OCI-LY3 (cell line): ENCODE measurements at regions not wholly inside any gene's neighbourhood (a gene's known extent, or its start where the extent isn't known, plus 50 kb on each side); places are given as distances from the start of the nearest gene placed in this dataset.
"Not testable (repeated sequence)": the region's sequence is repeated elsewhere in the genome, so short reads cannot be mapped to it uniquely, and the experiment has no call there.

Experiments
- H2AFZ ChIP-seq: fragments of 200-600, 300-600 bp; shearing (Covaris generic); 2 replicates; pipeline ENCODE4 v1.6.0; 2014; ENCODE audit warnings: antibody characterized with exemption, low read depth, low read length
- H3K27ac ChIP-seq: fragments of 200-600, 300-600 bp; sonication (generic); 2 replicates; pipeline ENCODE4 v1.5.1; 2014; ENCODE audit warnings: mild to moderate bottlenecking, low read length, moderate library complexity, mixed read lengths
- H3K27me3 ChIP-seq: fragments of 200-600, 300-600 bp; sonication (generic); 2 replicates; pipeline ENCODE4 v1.6.1; 2014; ENCODE audit warnings: low read depth, low read length, mixed read lengths
- H3K36me3 ChIP-seq: fragments of 200-600, 300-600 bp; sonication (generic); replicated peaks from 2 replicates; pipeline ENCODE3; 2014; ENCODE audit warnings: low read depth, low read length, mixed read lengths
- H3K4me1 ChIP-seq: fragments of 300-600, 200-600 bp; sonication (generic); 2 replicates; pipeline ENCODE4 v1.6.1; 2014; ENCODE audit warnings: low read length, mixed read lengths
- H3K4me2 ChIP-seq: fragments of 200-600, 300-600 bp; sonication (generic); 2 replicates; pipeline ENCODE4 v1.6.1; 2014; ENCODE audit warnings: low read length, mixed read lengths
- H3K4me3 ChIP-seq: fragments of 300-600, 200-600 bp; sonication (generic); 2 replicates; pipeline ENCODE4 v1.5.1; 2014; ENCODE audit warnings: antibody characterized with exemption, mild to moderate bottlenecking, low read length, moderate library complexity
- H3K79me2 ChIP-seq: fragments of 300-600, 200-600 bp; shearing (Covaris generic); 2 replicates; pipeline ENCODE4 v1.6.1; 2014; ENCODE audit warnings: mild to moderate bottlenecking, low read length, mixed read lengths
- H3K9ac ChIP-seq: fragments of 300-600, 200-600 bp; shearing (Covaris generic); 2 replicates; pipeline ENCODE4 v1.6.0; 2014; ENCODE audit warnings: mild to moderate bottlenecking, low read length, moderate library complexity
- H3K9me3 ChIP-seq: fragments of 200-600, 300-600 bp; shearing (Covaris generic); 2 replicates; pipeline ENCODE4 v1.6.1; 2014; ENCODE audit warnings: low read length, mixed read lengths; ENCODE audit not compliant: insufficient read depth
- H4K20me1 ChIP-seq: fragments of 200-600, 300-600 bp; sonication (generic); 2 replicates; pipeline ENCODE4 v1.6.1; 2016; ENCODE audit warnings: low read length, mixed read lengths; ENCODE audit not compliant: insufficient read depth
- EZH2phosphoT487 ChIP-seq: fragments of 200-600 bp; shearing (Covaris generic); IDR thresholded peaks from 2 replicates; pipeline ENCODE4 v1.6.1; 2018; ENCODE audit warnings: antibody characterized with exemption, mixed run types, low read depth
- TF ChIP-seq, protein P1 (sequence below): fragments of 200-600, 300-600 bp; sonication (generic); IDR thresholded peaks from 2 replicates; pipeline ENCODE4 v1.5.1; 2014; ENCODE audit warnings: antibody characterized with exemption, low read length, low read depth

DNA sequence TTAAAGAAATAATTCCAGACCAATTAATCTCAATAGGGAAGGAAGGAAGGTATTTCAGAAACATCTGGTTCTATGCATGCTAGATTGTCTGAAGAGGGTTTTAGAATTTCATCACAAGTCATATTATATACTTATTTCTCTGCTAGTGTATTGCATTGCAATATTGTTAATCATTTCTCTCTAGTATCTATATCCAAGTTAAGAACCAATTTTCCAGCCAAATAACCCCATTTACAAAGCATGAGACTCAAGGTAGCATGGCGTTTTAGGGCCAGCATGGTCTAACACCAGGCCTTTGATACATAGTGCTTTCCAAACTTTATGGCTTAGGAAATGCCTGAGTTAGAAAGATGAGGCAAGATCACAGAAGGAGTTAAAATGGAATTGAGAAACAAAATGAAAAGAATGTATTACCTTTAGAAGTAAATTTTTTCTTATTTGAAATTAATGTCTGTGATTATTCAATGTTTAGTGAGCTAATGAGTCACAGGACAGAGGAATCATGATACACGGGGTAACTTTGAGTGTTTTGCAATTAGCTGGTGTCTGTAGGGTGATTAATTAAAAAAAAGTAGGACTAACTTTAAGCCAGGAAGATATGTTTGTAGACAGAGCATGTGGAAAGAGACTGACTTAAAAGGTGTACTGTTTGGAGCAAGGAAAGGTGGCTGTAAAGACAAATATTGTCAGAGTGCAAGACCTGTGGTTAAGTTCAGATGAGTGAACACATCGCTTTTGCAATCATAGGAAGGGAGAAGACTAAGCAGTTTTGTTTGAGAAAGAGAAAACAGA lies 1006.2 kb upstream of the CITED2 start:
- Histone ChIP-seq H3K9ac (no peak overlapping the region), H3K9me3 (no peaks in the 10 kb centered on the region), H3K4me1 (no peaks in the 10 kb centered on the region), H3K4me3 (no peak overlapping the region), H4K20me1 (no peaks in the 10 kb centered on the region), H3K79me2 (no peaks in the 10 kb centered on the region), H3K27me3 (no peaks in the 10 kb centered on the region), H3K4me2 (no peak overlapping the region), H3K27ac (no peak overlapping the region), H3K36me3 (no peaks in the 10 kb centered on the region), H2AFZ (no peak overlapping the region)
- no peak for TF ChIP-seq EZH2phosphoT487
- TF ChIP-seq, protein P1, sequence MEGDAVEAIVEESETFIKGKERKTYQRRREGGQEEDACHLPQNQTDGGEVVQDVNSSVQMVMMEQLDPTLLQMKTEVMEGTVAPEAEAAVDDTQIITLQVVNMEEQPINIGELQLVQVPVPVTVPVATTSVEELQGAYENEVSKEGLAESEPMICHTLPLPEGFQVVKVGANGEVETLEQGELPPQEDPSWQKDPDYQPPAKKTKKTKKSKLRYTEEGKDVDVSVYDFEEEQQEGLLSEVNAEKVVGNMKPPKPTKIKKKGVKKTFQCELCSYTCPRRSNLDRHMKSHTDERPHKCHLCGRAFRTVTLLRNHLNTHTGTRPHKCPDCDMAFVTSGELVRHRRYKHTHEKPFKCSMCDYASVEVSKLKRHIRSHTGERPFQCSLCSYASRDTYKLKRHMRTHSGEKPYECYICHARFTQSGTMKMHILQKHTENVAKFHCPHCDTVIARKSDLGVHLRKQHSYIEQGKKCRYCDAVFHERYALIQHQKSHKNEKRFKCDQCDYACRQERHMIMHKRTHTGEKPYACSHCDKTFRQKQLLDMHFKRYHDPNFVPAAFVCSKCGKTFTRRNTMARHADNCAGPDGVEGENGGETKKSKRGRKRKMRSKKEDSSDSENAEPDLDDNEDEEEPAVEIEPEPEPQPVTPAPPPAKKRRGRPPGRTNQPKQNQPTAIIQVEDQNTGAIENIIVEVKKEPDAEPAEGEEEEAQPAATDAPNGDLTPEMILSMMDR = no peak

DNA sequence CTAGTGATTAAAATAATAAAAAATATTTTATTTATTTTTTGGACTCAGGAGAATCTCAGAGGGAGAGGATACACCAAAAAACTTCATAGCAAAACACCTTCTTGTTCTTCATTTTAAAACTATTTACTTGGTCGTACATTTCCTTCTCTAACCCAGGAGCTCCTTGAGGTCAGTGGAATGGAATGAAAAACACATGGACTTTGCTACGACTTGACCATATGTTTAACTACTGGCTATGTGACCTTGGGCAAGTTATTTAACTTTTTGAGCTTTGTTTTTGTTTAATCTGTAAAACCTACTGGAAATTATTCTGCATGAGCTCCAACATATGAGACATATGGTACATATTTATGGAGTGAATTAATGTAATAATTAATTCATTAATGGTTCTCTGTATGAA lies 1005.5 kb upstream of the CITED2 start:
- no peaks in the 10 kb centered on the region for H3K79me2 ChIP-seq

DNA sequence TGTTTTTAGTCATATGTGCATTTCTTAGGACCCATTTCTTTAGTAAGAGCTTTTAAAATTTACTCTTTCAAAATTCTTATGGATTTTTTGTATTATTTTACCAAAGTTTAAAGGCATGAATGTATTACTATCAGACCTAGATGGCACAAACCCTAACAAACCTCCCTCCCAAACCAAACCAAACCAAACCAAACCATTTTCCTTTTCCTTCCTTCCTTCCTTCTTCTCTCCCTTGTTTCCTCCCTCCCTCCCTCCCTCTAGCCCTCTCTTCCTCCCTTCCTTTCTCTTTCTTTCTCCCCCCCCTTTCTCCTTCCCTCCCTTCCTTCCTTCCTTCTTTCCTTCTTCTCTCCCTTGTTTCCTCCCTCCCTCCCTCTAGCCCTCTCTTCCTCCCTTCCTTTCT lies 1001.8 kb upstream of the CITED2 start:
- Histone ChIP-seq H3K9ac (no peak overlapping the region), H3K79me2 (no peaks in the 10 kb centered on the region), H4K20me1 (no peaks in the 10 kb centered on the region), H3K27me3 (no peaks in the 10 kb centered on the region), H3K36me3 (no peaks in the 10 kb centered on the region), H3K27ac (no peak overlapping the region), H3K4me3 (no peak overlapping the region), H2AFZ (no peak overlapping the region), H3K9me3 (no peaks in the 10 kb centered on the region), H3K4me2 (no peak overlapping the region), H3K4me1 (no peaks in the 10 kb centered on the region)
- no peak for TF ChIP-seq EZH2phosphoT487
- TF ChIP-seq, protein P1 = no peak

More for the DNA sequence above, 1005.5 kb upstream of the CITED2 start:
- H4K20me1 ChIP-seq = no peaks in the 10 kb centered on the region
- no peak overlapping the region for H3K27ac ChIP-seq
- no peaks in the 10 kb centered on the region for H3K36me3 ChIP-seq
- no peak overlapping the region for H2AFZ ChIP-seq
- H3K4me2 ChIP-seq = no peak overlapping the region
- H3K9me3 ChIP-seq = no peaks in the 10 kb centered on the region
- no peak for TF ChIP-seq EZH2phosphoT487
- TF ChIP-seq, protein P1 = no peak
- no peaks in the 10 kb centered on the region for H3K4me1 ChIP-seq
- no peak overlapping the region for H3K9ac ChIP-seq
- H3K4me3 ChIP-seq = no peak overlapping the region
- H3K27me3 ChIP-seq = no peaks in the 10 kb centered on the region

DNA sequence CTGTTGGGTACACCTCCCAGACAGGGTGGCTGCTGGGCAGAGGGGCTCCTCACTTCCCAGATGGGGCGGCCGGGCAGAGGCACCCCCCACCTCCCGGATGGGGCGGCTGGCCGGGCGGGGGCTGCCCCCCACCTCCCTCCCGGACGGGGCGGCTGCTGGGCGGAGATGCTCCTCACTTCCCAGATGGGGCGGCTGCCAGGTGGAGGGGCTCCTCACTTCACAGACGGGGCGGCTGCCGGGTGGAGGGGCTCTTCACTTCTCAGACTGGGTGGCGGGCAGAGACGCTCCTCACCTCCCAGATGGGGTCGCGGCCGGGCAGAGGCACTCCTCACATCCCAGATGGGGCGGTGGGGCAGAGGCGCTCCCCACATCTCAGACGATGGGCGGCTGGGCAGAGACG lies 999.3 kb upstream of the CITED2 start:
- H3K4me3 ChIP-seq, H3K4me1 ChIP-seq, H3K27me3 ChIP-seq, H3K27ac ChIP-seq, H3K4me2 ChIP-seq, H4K20me1 ChIP-seq, H3K9me3 ChIP-seq, H3K36me3 ChIP-seq, H3K79me2 ChIP-seq, H2AFZ ChIP-seq, H3K9ac ChIP-seq: not testable (repeated sequence)
